ENCODE measurements at regions not wholly inside any gene's neighbourhood (a gene's known extent, or its start where the extent isn't known, plus 50 kb on each side); places are given as distances from the start of the nearest gene placed in this dataset.

DNA sequence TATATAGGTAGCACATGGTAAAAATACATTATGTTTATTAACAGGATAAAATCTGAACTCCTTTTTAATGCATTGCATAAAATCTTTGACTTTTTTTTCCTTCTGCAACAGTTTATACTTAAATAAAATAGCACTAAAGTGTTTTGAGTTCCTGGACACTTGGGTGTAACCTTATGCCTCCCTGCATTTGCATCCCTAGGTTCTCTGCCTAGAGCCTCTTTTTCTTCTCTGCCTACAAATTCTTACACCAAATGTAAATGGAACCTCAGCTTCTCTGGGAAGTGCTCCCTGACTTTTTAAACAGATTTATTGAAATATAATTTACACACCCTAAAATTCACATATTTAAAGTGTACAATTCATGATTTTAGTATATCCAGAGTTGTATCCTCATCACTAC, 1017.6 kb downstream of the CNTNAP5 start:
- H3K27ac Mint-ChIP-seq (ENCODE audit: unreplicated experiment): no peak overlapping the region
- no peak for DNase-seq (ENCODE audit: low read depth, low spot score)
- H3K4me1 Mint-ChIP-seq: no peaks in the 10 kb centered on the region
- no peaks in the 10 kb centered on the region for H3K36me3 Mint-ChIP-seq (ENCODE audit: low read depth)
- no peak overlapping the region for H3K4me3 Mint-ChIP-seq
- TF ChIP-seq, protein P1, sequence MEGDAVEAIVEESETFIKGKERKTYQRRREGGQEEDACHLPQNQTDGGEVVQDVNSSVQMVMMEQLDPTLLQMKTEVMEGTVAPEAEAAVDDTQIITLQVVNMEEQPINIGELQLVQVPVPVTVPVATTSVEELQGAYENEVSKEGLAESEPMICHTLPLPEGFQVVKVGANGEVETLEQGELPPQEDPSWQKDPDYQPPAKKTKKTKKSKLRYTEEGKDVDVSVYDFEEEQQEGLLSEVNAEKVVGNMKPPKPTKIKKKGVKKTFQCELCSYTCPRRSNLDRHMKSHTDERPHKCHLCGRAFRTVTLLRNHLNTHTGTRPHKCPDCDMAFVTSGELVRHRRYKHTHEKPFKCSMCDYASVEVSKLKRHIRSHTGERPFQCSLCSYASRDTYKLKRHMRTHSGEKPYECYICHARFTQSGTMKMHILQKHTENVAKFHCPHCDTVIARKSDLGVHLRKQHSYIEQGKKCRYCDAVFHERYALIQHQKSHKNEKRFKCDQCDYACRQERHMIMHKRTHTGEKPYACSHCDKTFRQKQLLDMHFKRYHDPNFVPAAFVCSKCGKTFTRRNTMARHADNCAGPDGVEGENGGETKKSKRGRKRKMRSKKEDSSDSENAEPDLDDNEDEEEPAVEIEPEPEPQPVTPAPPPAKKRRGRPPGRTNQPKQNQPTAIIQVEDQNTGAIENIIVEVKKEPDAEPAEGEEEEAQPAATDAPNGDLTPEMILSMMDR (conservative IDR thresholded peaks at IDR 0.05): no peak
- no peaks in the 10 kb centered on the region for H3K9me3 Mint-ChIP-seq
- H3K27me3 Mint-ChIP-seq (ENCODE audit: low read depth): no peaks in the 10 kb centered on the region

DNA sequence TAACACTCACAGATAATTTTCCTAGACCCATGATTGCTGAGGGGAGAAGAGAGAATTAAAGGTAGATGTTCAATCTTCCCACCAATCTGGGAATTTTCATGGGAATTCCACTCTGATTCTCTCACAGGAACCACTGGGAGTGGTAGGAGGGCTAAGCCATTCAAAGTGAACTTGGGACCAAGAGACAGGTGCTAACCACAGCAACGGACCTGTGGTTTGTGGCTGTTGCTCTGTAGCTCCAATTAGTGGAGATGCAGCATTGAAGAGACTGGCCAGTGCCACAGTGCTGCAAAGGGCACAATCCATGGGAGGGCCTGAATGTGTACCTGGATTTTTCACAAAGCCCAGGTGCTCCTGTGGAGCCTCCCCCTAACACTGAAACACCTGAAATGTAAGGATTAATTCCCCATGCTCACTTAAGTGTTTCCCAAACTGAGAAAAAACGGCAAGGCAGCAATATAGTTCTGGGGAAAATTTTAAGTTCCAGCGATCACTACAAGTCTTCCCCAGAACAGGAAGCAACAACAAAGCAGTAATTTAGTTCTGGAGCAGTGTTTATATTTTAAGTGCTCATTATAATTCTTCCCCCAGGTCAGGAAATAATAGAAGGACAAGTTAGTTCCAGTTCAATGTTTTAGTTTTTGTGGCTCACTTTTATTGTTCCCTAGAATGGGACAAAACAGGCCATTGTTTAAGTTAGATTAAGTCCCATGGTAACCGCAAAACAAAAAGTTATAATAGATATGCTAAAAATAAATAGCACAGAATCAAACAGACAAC, 1045.8 kb downstream of the CNTNAP5 start:
- H3K9me3 Mint-ChIP-seq: no peaks in the 10 kb centered on the region
- H3K36me3 Mint-ChIP-seq (ENCODE audit: low read depth): peaks cover 7% of the 10 kb centered on the region
- H3K27me3 Mint-ChIP-seq (ENCODE audit: low read depth): no peaks in the 10 kb centered on the region
- H3K4me1 Mint-ChIP-seq: peaks cover 7% of the 10 kb centered on the region
- peak overlapping the region; percentile 63 for H3K27ac Mint-ChIP-seq (ENCODE audit: unreplicated experiment)
- H3K4me3 Mint-ChIP-seq: no peak overlapping the region
- TF ChIP-seq, protein P1 (conservative IDR thresholded peaks at IDR 0.05): no peak
- no peak for DNase-seq (ENCODE audit: low read depth, low spot score)

- TF ChIP-seq, protein P1 (conservative IDR thresholded peaks at IDR 0.05): no peak
- H3K4me3 Mint-ChIP-seq: no peak overlapping the region
- H3K27ac Mint-ChIP-seq (ENCODE audit: unreplicated experiment): no peak overlapping the region
- DNase-seq (ENCODE audit: low read depth, low spot score): no peak
- peaks cover 5% of the 10 kb centered on the region for H3K36me3 Mint-ChIP-seq (ENCODE audit: low read depth)
- peaks cover 7% of the 10 kb centered on the region for H3K4me1 Mint-ChIP-seq
- no peaks in the 10 kb centered on the region for H3K27me3 Mint-ChIP-seq (ENCODE audit: low read depth)
- peaks cover 8% of the 10 kb centered on the region for H3K9me3 Mint-ChIP-seq
Measured at GRCh38 chr2:125073440-125073839, 1048.4 kb downstream of the CNTNAP5 start.

- Mint-ChIP-seq H3K4me1 (no peaks in the 10 kb centered on the region), H3K4me3 (no peak overlapping the region), H3K27me3 (ENCODE audit: low read depth) (no peaks in the 10 kb centered on the region), H3K9me3 (peaks cover 7% of the 10 kb centered on the region), H3K27ac (ENCODE audit: unreplicated experiment) (no peak overlapping the region), H3K36me3 (ENCODE audit: low read depth) (no peaks in the 10 kb centered on the region)
- no peak for DNase-seq (ENCODE audit: low read depth, low spot score)
- TF ChIP-seq, protein P1 (conservative IDR thresholded peaks at IDR 0.05): no peak
Measured at GRCh38 chr2:125085904-125086303, 1060.8 kb downstream of the CNTNAP5 start.

GRCh38 chr2:125086313-125087184, 1061.5 kb downstream of the CNTNAP5 start:
- DNase-seq (ENCODE audit: low read depth, low spot score): no peak
- no peaks in the 10 kb centered on the region for H3K4me1 Mint-ChIP-seq
- no peaks in the 10 kb centered on the region for H3K27me3 Mint-ChIP-seq (ENCODE audit: low read depth)
- TF ChIP-seq, protein P1 (conservative IDR thresholded peaks at IDR 0.05): no peak
- no peaks in the 10 kb centered on the region for H3K36me3 Mint-ChIP-seq (ENCODE audit: low read depth)
- H3K9me3 Mint-ChIP-seq: peaks cover 7% of the 10 kb centered on the region
- no peak overlapping the region for H3K27ac Mint-ChIP-seq (ENCODE audit: unreplicated experiment)
- no peak overlapping the region for H3K4me3 Mint-ChIP-seq

Measured in neural crest cell (in vitro differentiated cells).